ENCODE measurements at regions not wholly inside any gene's neighbourhood (a gene's known extent, or its start where the extent isn't known, plus 50 kb on each side); places are given as distances from the start of the nearest gene placed in this dataset.

GRCh38 chr1:224504297-224505041, 69.9 kb upstream of the WDR26 start:
- no peak for DNase-seq (ENCODE audit: low read depth in 3 of 3)

- no peak for DNase-seq (ENCODE audit: low read depth in 3 of 3)
Observed at GRCh38 chr1:224505454-224506093, 71.0 kb upstream of the WDR26 start.

- DNase-seq (ENCODE audit: low read depth in 3 of 3), result no peak
Observed at GRCh38 chr1:224506141-224506814, 71.7 kb upstream of the WDR26 start.

- DNase-seq (ENCODE audit: low read depth in 3 of 3), result no peak
Observed at GRCh38 chr1:224507771-224508523, 73.3 kb upstream of the WDR26 start.

- DNase-seq (ENCODE audit: low read depth in 3 of 3), result no peak
Observed at GRCh38 chr1:224509907-224510306, 75.3 kb upstream of the WDR26 start.

GRCh38 chr1:224510880-224511645, 76.5 kb upstream of the WDR26 start:
- DNase-seq (ENCODE audit: low read depth in 3 of 3), result no peak

GRCh38 chr1:224512600-224513151, 78.1 kb upstream of the WDR26 start:
- DNase-seq (ENCODE audit: low read depth in 3 of 3), result no peak

GRCh38 chr1:224513383-224513782, 78.8 kb upstream of the WDR26 start:
- no peak for DNase-seq (ENCODE audit: low read depth in 3 of 3)

- peak; percentile 71 to 80 (median 79) for DNase-seq (ENCODE audit: low read depth in 3 of 3)
Observed at GRCh38 chr1:224513787-224514209, 79.2 kb upstream of the WDR26 start.

GRCh38 chr1:224517171-224517570, 82.6 kb upstream of the WDR26 start:
- DNase-seq (ENCODE audit: low read depth in 3 of 3), result no peak

GRCh38 chr1:224518528-224518927, 83.9 kb upstream of the WDR26 start:
- no peak for DNase-seq (ENCODE audit: low read depth in 3 of 3)

- DNase-seq (ENCODE audit: low read depth in 3 of 3), result no peak
Observed at GRCh38 chr1:224519874-224520273, 85.3 kb upstream of the WDR26 start.

- DNase-seq (ENCODE audit: low read depth in 3 of 3), result no peak
Observed at GRCh38 chr1:224520808-224521207, 86.2 kb upstream of the WDR26 start.

- no peak for DNase-seq (ENCODE audit: low read depth in 3 of 3)
Observed at GRCh38 chr1:224521904-224522734, 87.5 kb upstream of the WDR26 start.

GRCh38 chr1:224523676-224524075, 89.1 kb upstream of the WDR26 start:
- no peak for DNase-seq (ENCODE audit: low read depth in 3 of 3)

- DNase-seq (ENCODE audit: low read depth in 3 of 3), result no peak
Observed at GRCh38 chr1:224524679-224525078, 90.1 kb upstream of the WDR26 start.

GRCh38 chr1:224525411-224526040, 90.6 kb upstream of the CNIH3 start:
- DNase-seq (ENCODE audit: low read depth in 3 of 3), result no peak

- no peak for DNase-seq (ENCODE audit: low read depth in 3 of 3)
Observed at GRCh38 chr1:224526771-224527170, 89.3 kb upstream of the CNIH3 start.

GRCh38 chr1:224528900-224529299, 87.2 kb upstream of the CNIH3 start:
- no peak for DNase-seq (ENCODE audit: low read depth in 3 of 3)

- DNase-seq (ENCODE audit: low read depth in 3 of 3), result no peak
Observed at GRCh38 chr1:224529844-224530243, 86.3 kb upstream of the CNIH3 start.

Measured in stimulated activated CD4-positive, alpha-beta T cell treated with anti-CD3 and anti-CD28 coated beads, TNF-alpha, amount 100 ng/mL, for 48 hours (primary cell).